ENCODE measurements at regions not wholly inside any gene's neighbourhood (a gene's known extent, or its start where the extent isn't known, plus 50 kb on each side); places are given as distances from the start of the nearest gene placed in this dataset.

- Histone ChIP-seq H3K4me2 (ENCODE audit: low read length) (no peak overlapping the region), H3K79me2 (replicated peaks; ENCODE audit: insufficient read depth, low read length) (no peaks in the 10 kb centered on the region), H3K9ac (ENCODE audit: low read length) (no peak overlapping the region), H3K27me3 (ENCODE audit: insufficient read depth, low read depth, low read length) (no peaks in the 10 kb centered on the region), H4K20me1 (ENCODE audit: insufficient read depth) (no peaks in the 10 kb centered on the region), H3K4me3 (ENCODE audit: low read length) (no peak overlapping the region), H3K27ac (ENCODE audit: low read length) (no peak overlapping the region), H2AFZ (ENCODE audit: low read depth, low read length) (no peak overlapping the region), H3K9me3 (ENCODE audit: low read length) (no peaks in the 10 kb centered on the region), H3F3A (ENCODE audit: insufficient read depth, low read length, poor library complexity, severe bottlenecking) (no peaks in the 10 kb centered on the region), H3K36me3 (ENCODE audit: insufficient read depth, low read length) (no peaks in the 10 kb centered on the region), H3K9me2 (ENCODE audit: insufficient read depth, low read length) (no peaks in the 10 kb centered on the region)
- no peak for TF ChIP-seq POLR2AphosphoS5 (IDR thresholded peaks at IDR 0.05)
- TF ChIP-seq EZH2 (IDR thresholded peaks at IDR 0.05; ENCODE audit: borderline replicate concordance, insufficient read depth, low read length, poor library complexity, severe bottlenecking): no peak
- no peak for TF ChIP-seq TAF1 (IDR thresholded peaks at IDR 0.05; ENCODE audit: low read depth)
- no peak for TF ChIP-seq REST (IDR thresholded peaks at IDR 0.05; ENCODE audit: borderline replicate concordance)
- no peak for TF ChIP-seq MXI1 (conservative IDR thresholded peaks at IDR 0.05; ENCODE audit: poor library complexity, severe bottlenecking)
- no peak for TF ChIP-seq RAD21 (conservative IDR thresholded peaks at IDR 0.05)
- TF ChIP-seq EP300 (conservative IDR thresholded peaks at IDR 0.05; ENCODE audit: poor library complexity, severe bottlenecking): no peak
- TF ChIP-seq SMC3 (conservative IDR thresholded peaks at IDR 0.05; ENCODE audit: poor library complexity): no peak
- TF ChIP-seq CTCF (IDR thresholded peaks at IDR 0.05; ENCODE audit: poor library complexity, severe bottlenecking): no peak
Measured at GRCh38 chr6:130516604-130517003, 150.8 kb downstream of the TMEM200A start.

GRCh38 chr6:130517444-130517931 lies 151.7 kb downstream of the TMEM200A start:
- Histone ChIP-seq H3K79me2 (replicated peaks; ENCODE audit: insufficient read depth, low read length) (no peaks in the 10 kb centered on the region), H3K9me3 (ENCODE audit: low read length) (no peaks in the 10 kb centered on the region), H3K9me2 (ENCODE audit: insufficient read depth, low read length) (no peaks in the 10 kb centered on the region), H2AFZ (ENCODE audit: low read depth, low read length) (peak overlapping the region; percentile 13), H3K36me3 (ENCODE audit: insufficient read depth, low read length) (no peaks in the 10 kb centered on the region), H3F3A (ENCODE audit: insufficient read depth, low read length, poor library complexity, severe bottlenecking) (no peaks in the 10 kb centered on the region), H3K4me3 (ENCODE audit: low read length) (no peak overlapping the region), H3K27ac (ENCODE audit: low read length) (peak overlapping the region; percentile 29), H4K20me1 (ENCODE audit: insufficient read depth) (no peaks in the 10 kb centered on the region), H3K4me2 (ENCODE audit: low read length) (no peak overlapping the region), H3K9ac (ENCODE audit: low read length) (no peak overlapping the region), H3K27me3 (ENCODE audit: insufficient read depth, low read depth, low read length) (no peaks in the 10 kb centered on the region)
- peak; percentile 30 for TF ChIP-seq POLR2AphosphoS5 (IDR thresholded peaks at IDR 0.05)
- no peak for TF ChIP-seq EZH2 (IDR thresholded peaks at IDR 0.05; ENCODE audit: borderline replicate concordance, insufficient read depth, low read length, poor library complexity, severe bottlenecking)

- Histone ChIP-seq H3K27me3 (ENCODE audit: insufficient read depth, low read depth, low read length) (no peaks in the 10 kb centered on the region), H3K79me2 (replicated peaks; ENCODE audit: insufficient read depth, low read length) (no peaks in the 10 kb centered on the region), H3K36me3 (ENCODE audit: insufficient read depth, low read length) (no peaks in the 10 kb centered on the region), H3F3A (ENCODE audit: insufficient read depth, low read length, poor library complexity, severe bottlenecking) (no peaks in the 10 kb centered on the region), H3K9ac (ENCODE audit: low read length) (no peak overlapping the region), H3K4me2 (ENCODE audit: low read length) (no peak overlapping the region), H3K4me3 (ENCODE audit: low read length) (no peak overlapping the region), H3K27ac (ENCODE audit: low read length) (no peak overlapping the region), H3K9me2 (ENCODE audit: insufficient read depth, low read length) (no peaks in the 10 kb centered on the region), H2AFZ (ENCODE audit: low read depth, low read length) (no peak overlapping the region), H4K20me1 (ENCODE audit: insufficient read depth) (no peaks in the 10 kb centered on the region), H3K9me3 (ENCODE audit: low read length) (no peaks in the 10 kb centered on the region)
- no peak for TF ChIP-seq EZH2 (IDR thresholded peaks at IDR 0.05; ENCODE audit: borderline replicate concordance, insufficient read depth, low read length, poor library complexity, severe bottlenecking)
Measured at GRCh38 chr6:130518588-130518987, 152.8 kb downstream of the TMEM200A start.

All from neural cell (in vitro differentiated cells).